GM23248 (cell line): ENCODE measurements at regions not wholly inside any gene's neighbourhood (a gene's known extent, or its start where the extent isn't known, plus 50 kb on each side); places are given as distances from the start of the nearest gene placed in this dataset.

ENCODE experiments used
- DNase-seq: peaks from one replicate; pipeline ENCODE4 v3.0.0-alpha.2; 2015
- H2AFZ ChIP-seq: fragments of 200-600 bp; sonication (generic); 2 replicates; pipeline ENCODE4 v1.6.1; 2016; ENCODE audit warnings: antibody characterized with exemption
- H3F3A ChIP-seq: fragments of 200-600 bp; sonication (generic); 2 replicates; pipeline ENCODE4 v1.6.1; 2016; ENCODE audit warnings: mild to moderate bottlenecking, antibody characterized with exemption, mixed run types; ENCODE audit not compliant: insufficient read depth
- H3K27ac ChIP-seq: fragments of 200-600 bp; sonication (generic); 2 replicates; pipeline ENCODE4 v1.5.1; 2016; ENCODE audit warnings: mild to moderate bottlenecking
- H3K27me3 ChIP-seq: fragments of 200-600 bp; sonication (generic); replicated peaks from 2 replicates; pipeline ENCODE4 v1.6.1; 2016; ENCODE audit warnings: mild to moderate bottlenecking; ENCODE audit not compliant: insufficient read depth
- H3K36me3 ChIP-seq: fragments of 200-600 bp; sonication (generic); 2 replicates; pipeline ENCODE4 v1.6.1; 2016; ENCODE audit warnings: low read depth, mild to moderate bottlenecking
- H3K4me1 ChIP-seq: fragments of 200-600 bp; sonication (generic); 2 replicates; pipeline ENCODE4 v1.6.1; 2016; ENCODE audit warnings: mild to moderate bottlenecking; ENCODE audit not compliant: insufficient read depth
- H3K4me2 ChIP-seq: fragments of 200-600 bp; sonication (generic); one replicate; pipeline ENCODE4 v1.6.1; 2016; ENCODE audit warnings: mild to moderate bottlenecking; ENCODE audit not compliant: unreplicated experiment
- H3K4me3 ChIP-seq: fragments of 200-600 bp; sonication (generic); 2 replicates; pipeline ENCODE4 v1.5.1; 2016; ENCODE audit warnings: mild to moderate bottlenecking
- H3K79me2 ChIP-seq: fragments of 200-600 bp; sonication (generic); 2 replicates; pipeline ENCODE4 v1.6.1; 2016; ENCODE audit warnings: mild to moderate bottlenecking; ENCODE audit not compliant: insufficient read depth
- H3K9ac ChIP-seq: fragments of 200-600 bp; sonication (generic); 2 replicates; pipeline ENCODE4 v1.6.1; 2016; ENCODE audit warnings: mild to moderate bottlenecking
- H3K9me2 ChIP-seq: fragments of 200-600 bp; sonication (generic); 2 replicates; pipeline ENCODE4 v1.6.1; 2016; ENCODE audit warnings: mixed run types, mild to moderate bottlenecking, moderate library complexity; ENCODE audit not compliant: insufficient read depth
- H3K9me3 ChIP-seq: fragments of 200-600 bp; sonication (generic); one replicate; pipeline ENCODE4 v1.6.1; 2017; ENCODE audit warnings: low read depth
- H4K20me1 ChIP-seq: fragments of 200-600 bp; sonication (generic); 2 replicates; pipeline ENCODE4 v1.6.0; 2016; ENCODE audit not compliant: insufficient read depth
- EZH2 ChIP-seq: fragments of 200-600 bp; sonication (generic); IDR thresholded peaks from 2 replicates; pipeline ENCODE4 v1.6.1; 2018; ENCODE audit warnings: antibody characterized with exemption, mild to moderate bottlenecking; ENCODE audit not compliant: insufficient read depth, poor library complexity, severe bottlenecking
- EZH2phosphoT487 ChIP-seq: fragments of 200-600 bp; sonication (generic); IDR thresholded peaks from 2 replicates; pipeline ENCODE4 v1.6.1; 2018; ENCODE audit warnings: antibody characterized with exemption, moderate library complexity, mild to moderate bottlenecking, low read depth; ENCODE audit not compliant: insufficient read depth
- WGBS, 2 experiments: methylation state at CpG; one replicate each; pipeline ENCODE4 v1.1.6; 2015 to 2017; ENCODE audit warnings: low lambda C conversion rate in 2 of 2, low coverage in 1 of 2; ENCODE audit errors: missing lambda C conversion rate in 2 of 2; 5-methylcytosine and 5-hydroxymethylcytosine counted together
- in situ Hi-C: fragments of 300-500 bp; cut with MboI; formaldehyde crosslinking; loops from 2 replicates; pipeline ENCODE4 v1.15.0; 2020

DNA sequence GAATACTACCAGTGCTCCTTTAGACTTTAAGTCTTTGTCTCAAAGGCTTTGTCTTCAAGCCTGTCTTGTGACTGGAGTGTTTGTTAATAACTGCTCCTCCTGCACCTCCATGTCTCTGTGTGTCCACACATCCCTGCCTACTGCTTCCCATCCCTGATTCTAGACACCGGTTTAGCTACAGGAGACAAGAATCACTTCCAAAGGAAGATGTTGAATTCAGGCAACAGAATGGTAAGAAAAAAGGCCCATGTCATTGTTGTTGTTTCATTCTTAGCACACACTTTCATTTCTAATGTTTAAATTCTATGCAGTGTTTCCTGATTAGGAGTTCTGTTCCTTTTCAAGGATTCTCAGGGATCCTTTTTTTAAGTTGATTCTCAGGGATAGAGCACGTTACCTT, 293.6 kb upstream of the STXBP5 start:
- Histone ChIP-seq H3K36me3 (no peaks in the 10 kb centered on the region), H3K9me3 (no peaks in the 10 kb centered on the region), H2AFZ (no peak overlapping the region), H3K27me3 (no peaks in the 10 kb centered on the region), H3K4me1 (peaks cover 30% of the 10 kb centered on the region), H3K9ac (no peak overlapping the region), H3K79me2 (peaks cover 20% of the 10 kb centered on the region), H3K9me2 (no peaks in the 10 kb centered on the region), H4K20me1 (no peaks in the 10 kb centered on the region), H3K4me2 (no peak overlapping the region), H3K27ac (no peak overlapping the region), H3K4me3 (no peak overlapping the region), H3F3A (peaks cover 43% of the 10 kb centered on the region)
- TF ChIP-seq EZH2phosphoT487 (no peak), EZH2 (no peak)
- 100% methylated on average over 2 of the region's 2 CpGs for WGBS, 2 experiments
- DNase-seq: no peak
- in situ Hi-C loops: no loop called here

GRCh38 chr6:146911635-146912215, 292.5 kb upstream of the STXBP5 start:
- Histone ChIP-seq H3K9me2 (no peaks in the 10 kb centered on the region), H3K4me1 (peaks cover 38% of the 10 kb centered on the region)
- in situ Hi-C loops: no loop called here

DNA sequence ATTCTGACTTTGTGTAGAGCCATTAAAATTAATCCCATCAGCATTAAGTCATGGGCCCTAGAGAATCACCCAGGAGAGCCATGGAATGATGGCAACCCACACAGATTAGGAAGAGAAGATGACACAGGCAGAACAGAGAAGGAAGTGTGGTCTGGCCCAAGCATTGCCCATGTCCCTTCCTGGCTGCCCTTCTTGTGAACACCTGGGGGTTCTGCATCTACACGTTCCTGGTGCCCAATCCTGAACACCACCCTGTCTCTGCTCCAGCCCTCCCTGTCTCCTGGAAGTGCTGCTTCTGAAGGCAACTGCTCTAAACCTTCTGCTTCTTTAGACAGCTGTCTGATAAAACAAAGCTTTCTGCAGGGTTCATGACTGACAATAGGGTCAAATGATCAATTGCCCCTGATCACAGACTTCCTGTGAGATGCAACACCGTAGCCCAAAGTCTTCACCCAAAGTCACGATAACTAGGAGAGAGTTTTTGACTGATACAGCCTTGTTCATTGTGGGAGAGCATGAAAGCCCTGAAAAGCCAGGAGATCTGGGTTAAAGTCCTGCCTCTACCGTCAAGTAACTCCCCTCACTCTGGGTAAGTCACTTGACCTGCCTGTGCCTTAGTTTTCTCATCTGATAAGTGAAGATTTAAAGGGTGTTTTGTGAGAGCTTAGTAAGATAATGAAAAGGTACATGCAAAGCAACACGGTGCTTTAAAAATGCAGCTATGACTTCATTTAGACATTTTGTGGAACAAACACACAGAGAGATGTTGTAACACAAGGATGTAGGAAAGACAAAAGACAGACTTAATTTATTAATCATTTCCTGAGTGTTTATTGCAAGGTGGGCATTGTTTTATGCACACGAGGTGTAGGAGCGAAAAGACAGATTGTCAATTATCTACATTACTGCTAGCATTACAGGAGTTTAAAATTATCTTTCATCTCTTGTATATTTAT, 291.2 kb upstream of the STXBP5 start:
- H3K9me3 ChIP-seq: no peaks in the 10 kb centered on the region
- WGBS, 2 experiments: 51% methylated on average over 7 of the region's 7 CpGs
- no peaks in the 10 kb centered on the region for H4K20me1 ChIP-seq
- H3K4me3 ChIP-seq: peak overlapping the region; percentile 78
- H3K9ac ChIP-seq: peak overlapping the region; percentile 96
- no peaks in the 10 kb centered on the region for H3K9me2 ChIP-seq
- H3K27ac ChIP-seq: peak overlapping the region; percentile 100
- H2AFZ ChIP-seq: peak overlapping the region; percentile 45
- peaks cover 50% of the 10 kb centered on the region for H3F3A ChIP-seq
- no peaks in the 10 kb centered on the region for H3K27me3 ChIP-seq
- DNase-seq: peak; percentile 51
- H3K79me2 ChIP-seq: peaks cover 20% of the 10 kb centered on the region
- H3K4me1 ChIP-seq: peaks cover 39% of the 10 kb centered on the region
- in situ Hi-C loops: no loop called here
- H3K36me3 ChIP-seq: no peaks in the 10 kb centered on the region
- H3K4me2 ChIP-seq: peak overlapping the region; percentile 92
- no peak for TF ChIP-seq EZH2phosphoT487
- TF ChIP-seq EZH2: no peak

More at GRCh38 chr6:146911635-146912215, 292.5 kb upstream of the STXBP5 start:
- TF ChIP-seq EZH2phosphoT487 (no peak), EZH2 (no peak)
- Histone ChIP-seq H3K36me3 (no peaks in the 10 kb centered on the region), H3K79me2 (peaks cover 20% of the 10 kb centered on the region), H3K9ac (no peak overlapping the region), H3K4me3 (no peak overlapping the region), H3K9me3 (no peaks in the 10 kb centered on the region), H3K4me2 (no peak overlapping the region), H3K27me3 (no peaks in the 10 kb centered on the region), H4K20me1 (no peaks in the 10 kb centered on the region), H3K27ac (no peak overlapping the region), H2AFZ (no peak overlapping the region), H3F3A (peaks cover 49% of the 10 kb centered on the region)
- no peak for DNase-seq
- 95 to 97% methylated on average over 4 of the region's 4 CpGs for WGBS, 2 experiments

GRCh38 chr6:146913842-146914488, 290.3 kb upstream of the STXBP5 start:
- Histone ChIP-seq H3K9ac (peak overlapping the region; percentile 96), H3K27me3 (no peaks in the 10 kb centered on the region), H3K9me3 (no peaks in the 10 kb centered on the region), H3K27ac (peak overlapping the region; percentile 100), H2AFZ (peak overlapping the region; percentile 60), H3K4me1 (peaks cover 39% of the 10 kb centered on the region), H3K4me2 (peak overlapping the region; percentile 92), H3K9me2 (no peaks in the 10 kb centered on the region), H3K36me3 (no peaks in the 10 kb centered on the region), H3K4me3 (peak overlapping the region; percentile 78), H3K79me2 (peaks cover 20% of the 10 kb centered on the region), H3F3A (peaks cover 50% of the 10 kb centered on the region), H4K20me1 (no peaks in the 10 kb centered on the region)
- TF ChIP-seq EZH2phosphoT487: no peak
- no peak for TF ChIP-seq EZH2
- DNase-seq: peak; percentile 97
- in situ Hi-C loops: no loop called here
- WGBS, 2 experiments: 0 to 2% methylated on average over 15 of the region's 15 CpGs
